GM12878 (cell line): ENCODE measurements at regions not wholly inside any gene's neighbourhood (a gene's known extent, or its start where the extent isn't known, plus 50 kb on each side); places are given as distances from the start of the nearest gene placed in this dataset.

Experiments used
- ATAC-seq: fragments of 200-7000 bp; cut with Tn5 transposase; 3 replicates; pipeline ENCODE4 v1.9.1; 2020; ENCODE audit warnings: mild to moderate bottlenecking, moderate library complexity
- BruUV-seq: library from RNA; stranded (reverse); fragments of 400-500 nt; replicated peaks from 2 replicates; lab custom pipeline; 2021; lab: Mats Ljungman, UMichigan
- CTCF ChIA-PET: fragments of 300-600 bp; sonication (Branson Sonifier 250); formaldehyde crosslinking; extraction: SDS; loops from one replicate; lab custom pipeline; 2021; ENCODE audit warnings: inconsistent platforms; lab: Yijun Ruan, JAX
- POLR2A ChIA-PET: fragments of 350-600 bp; formaldehyde crosslinking; extraction: SDS; loops from one replicate; lab custom pipeline; 2021; ENCODE audit warnings: inconsistent platforms; lab: Charles Lee
- RAD21 ChIA-PET: fragments of 300-600 bp; sonication (Branson Sonifier 250); formaldehyde crosslinking; loops from one replicate; lab custom pipeline; 2023; ENCODE audit warnings: antibody characterized with exemption; ENCODE audit not compliant: unreplicated experiment; lab: Charles Lee
- SMC1A ChIA-PET: fragments of 300-600 bp; sonication (Branson Sonifier 250); formaldehyde crosslinking; loops from one replicate; lab custom pipeline; 2023; ENCODE audit not compliant: unreplicated experiment, uncharacterized antibody; lab: Charles Lee
- DNase-seq: peaks from one replicate; pipeline ENCODE4 v3.0.0-alpha.2; 2011; ENCODE audit warnings: low read depth, low spot score
- FAIRE-seq: peaks from 3 replicates; lab custom pipeline; 2011; peaks lifted over from hg19 to GRCh38; lab: Jason Lieb, UNC
- H2AFZ ChIP-seq: 2 replicates; pipeline ENCODE4 v1.6.0; 2011; ENCODE audit warnings: low read depth, low read length, control low read depth; ENCODE audit not compliant: control insufficient read depth
- H3K27ac ChIP-seq: 2 replicates; pipeline ENCODE4 v1.5.1; 2011; ENCODE audit warnings: control low read depth; ENCODE audit not compliant: control insufficient read depth, insufficient read depth
- H3K27me3 ChIP-seq, 2 experiments: replicated peaks in 1 of 2; 2 replicates each; pipeline versions ENCODE4 v1.6.0 to v1.6.1; 2011; ENCODE audit warnings: low read length in 1 of 2; ENCODE audit not compliant: control insufficient read depth in 2 of 2, insufficient read depth in 2 of 2
- H3K36me3 ChIP-seq, 2 experiments: 2 replicates each; pipeline ENCODE4 v1.5.1; 2011; ENCODE audit warnings: low read length in 1 of 2; ENCODE audit not compliant: control insufficient read depth in 2 of 2, insufficient read depth in 2 of 2
- H3K4me1 ChIP-seq: 2 replicates; pipeline ENCODE4 v1.6.1; 2011; ENCODE audit warnings: mild to moderate bottlenecking, low read length, moderate library complexity, mixed read lengths; ENCODE audit not compliant: control insufficient read depth, insufficient read depth
- H3K4me2 ChIP-seq: 2 replicates; pipeline ENCODE4 v1.6.0; 2011; ENCODE audit warnings: control low read depth; ENCODE audit not compliant: control insufficient read depth, insufficient read depth
- H3K4me3 ChIP-seq: fragments of 200-600 bp; sonication (generic); 2 replicates; pipeline ENCODE4 v1.5.1; 2016
- H3K79me2 ChIP-seq: 2 replicates; pipeline ENCODE4 v1.6.0; 2011; ENCODE audit warnings: low read length; ENCODE audit not compliant: control insufficient read depth, insufficient read depth
- H3K9ac ChIP-seq: 2 replicates; pipeline ENCODE4 v1.8.0; 2011; ENCODE audit warnings: low read length, control low read depth, mixed read lengths; ENCODE audit not compliant: control insufficient read depth, insufficient read depth
- H3K9me3 ChIP-seq: replicated peaks from 3 replicates; pipeline ENCODE4 v1.5.1; 2011; ENCODE audit warnings: mild to moderate bottlenecking, low read length; ENCODE audit not compliant: control insufficient read depth, insufficient read depth
- H4K20me1 ChIP-seq: 2 replicates; pipeline ENCODE4 v1.6.0; 2011; ENCODE audit not compliant: control insufficient read depth, insufficient read depth
- CEBPZ ChIP-seq: fragments of 150-350 bp; IDR thresholded peaks from 2 replicates; pipeline ENCODE4 v1.6.1; 2016; ENCODE audit warnings: low read depth, low read length
- CHD2 ChIP-seq: IDR thresholded peaks from 2 replicates; pipeline ENCODE4 v1.6.1; 2011; ENCODE audit warnings: low read depth, low read length, improper control_type of control experiment, borderline replicate concordance
- DPF2 ChIP-seq: fragments of 450-650 bp; IDR thresholded peaks from 2 replicates; pipeline ENCODE4 v1.6.1; 2017; ENCODE audit warnings: mild to moderate bottlenecking
- EED ChIP-seq: sonication (generic); IDR thresholded peaks from 2 replicates; pipeline ENCODE4 v1.6.1; 2016; ENCODE audit warnings: antibody characterized with exemption, low read depth
- EGR1 ChIP-seq, 2 experiments: IDR thresholded peaks; 1 replicate in 1 of 2; 2 replicates in 1 of 2; pipeline ENCODE4 v1.6.1; 2011 to 2012; ENCODE audit warnings: low read depth in 2 of 2, low read length in 2 of 2, borderline replicate concordance in 1 of 2, mild to moderate bottlenecking in 1 of 2, moderate library complexity in 1 of 2
- HSF1 ChIP-seq: fragments of 150-350 bp; IDR thresholded peaks from 2 replicates; pipeline ENCODE4 v1.6.1; 2014; ENCODE audit warnings: mild to moderate bottlenecking, low read depth, low read length
- IKZF1 ChIP-seq: fragments of 450-650 bp; conservative IDR thresholded peaks from 2 replicates; pipeline ENCODE4 v1.6.1; 2017; ENCODE audit warnings: antibody characterized with exemption, mild to moderate bottlenecking
- MEF2A ChIP-seq: IDR thresholded peaks from 2 replicates; pipeline ENCODE4 v1.6.1; 2011; ENCODE audit warnings: low read depth, mild to moderate bottlenecking, low read length, moderate library complexity; ENCODE audit not compliant: insufficient read depth
- MYB ChIP-seq: fragments of 150-350 bp; IDR thresholded peaks from 2 replicates; pipeline ENCODE4 v1.6.1; 2014; ENCODE audit warnings: mild to moderate bottlenecking, low read depth, low read length, borderline replicate concordance
- NFYA ChIP-seq: IDR thresholded peaks from 2 replicates; pipeline ENCODE4 v1.6.1; 2011; ENCODE audit warnings: low read depth, mild to moderate bottlenecking, low read length, improper control_type of control experiment, borderline replicate concordance
- PAX5 ChIP-seq: IDR thresholded peaks from 2 replicates; pipeline ENCODE4 v1.6.1; 2011; ENCODE audit warnings: low read depth, low read length, borderline replicate concordance
- PKNOX1 ChIP-seq: fragments of 450-650 bp; IDR thresholded peaks from 2 replicates; pipeline ENCODE4 v1.6.1; 2016; ENCODE audit warnings: mild to moderate bottlenecking
- POU2F2 ChIP-seq: IDR thresholded peaks from 3 replicates; pipeline ENCODE4 v1.6.1; 2011; ENCODE audit warnings: low read depth, mild to moderate bottlenecking, low read length, borderline replicate concordance
- RAD51 ChIP-seq: fragments of 450-650 bp; IDR thresholded peaks from 2 replicates; pipeline ENCODE4 v1.6.1; 2016; ENCODE audit warnings: moderate library complexity, mild to moderate bottlenecking, inconsistent platforms
- SMC3 ChIP-seq: IDR thresholded peaks from 2 replicates; pipeline ENCODE4 v1.6.1; 2011; ENCODE audit warnings: low read length, improper control_type of control experiment, borderline replicate concordance
- YBX1 ChIP-seq: fragments of 450-650 bp; IDR thresholded peaks from 2 replicates; pipeline ENCODE4 v1.6.1; 2016; ENCODE audit warnings: antibody characterized with exemption
- ZNF207 ChIP-seq: fragments of 450-650 bp; IDR thresholded peaks from 2 replicates; pipeline ENCODE4 v1.6.1; 2014; ENCODE audit warnings: antibody characterized with exemption, mild to moderate bottlenecking, borderline replicate concordance
- ZNF217 ChIP-seq: fragments of 450-650 bp; IDR thresholded peaks from 2 replicates; pipeline ENCODE4 v1.6.1; 2017; ENCODE audit warnings: antibody characterized with exemption, mild to moderate bottlenecking
- WGBS: methylation state at CpG from one replicate; pipeline ENCODE4 v1.1.6; 2016; ENCODE audit warnings: low lambda C conversion rate; ENCODE audit not compliant: insufficient replicate concordance, insufficient coverage; ENCODE audit errors: missing lambda C conversion rate; 5-methylcytosine and 5-hydroxymethylcytosine counted together
- in situ Hi-C: fragments of 300-500 bp; cut with MboI; formaldehyde crosslinking; loops from 9 replicates; pipeline ENCODE4 v1.14.3; 2018; ENCODE audit warnings: mixed read lengths
- intact Hi-C: fragments of 100-400 bp; cut with micrococcal nuclease; formaldehyde crosslinking; loops from one replicate; pipeline ENCODE4 v1.14.2; 2022; ENCODE audit not compliant: unreplicated experiment

GRCh38 chr11:130620548-130620947 is 172.1 kb downstream of the ADAMTS15 start:
- DNase-seq (no peak), ATAC-seq (no peak), FAIRE-seq (no peak)
- Histone ChIP-seq H3K9me3 (no peaks in the 10 kb centered on the region; the same call in 2 of the 3 replicates), H3K27ac (no peak overlapping the region), H2AFZ (no peak overlapping the region), H3K4me1 (no peaks in the 10 kb centered on the region), H3K9ac (no peak overlapping the region), H3K27me3 (peaks cover 1 to 3% of the 10 kb centered on the region in 2 experiments; a peak in 2 of 4 replicates), H3K36me3 (no peaks in the 10 kb centered on the region), H3K4me2 (no peak overlapping the region), H4K20me1 (no peaks in the 10 kb centered on the region), H3K4me3 (no peak overlapping the region), H3K79me2 (no peaks in the 10 kb centered on the region)
- no peak for TF ChIP-seq EGR1 (IDR thresholded peaks at IDR 0.05; ENCODE audit: borderline replicate concordance in 1 of 2, low read depth in 2 of 2, low read length in 2 of 2)
- TF ChIP-seq NFYA = no peak
- TF ChIP-seq RAD51 = no peak
- no peak for TF ChIP-seq SMC3
- TF ChIP-seq MYB = no peak
- no peak for TF ChIP-seq EED
- no peak for TF ChIP-seq IKZF1
- TF ChIP-seq CEBPZ = no peak
- no peak for TF ChIP-seq PKNOX1
- no peak for TF ChIP-seq MEF2A
- no peak for TF ChIP-seq CHD2
- no peak for TF ChIP-seq POU2F2
- TF ChIP-seq PAX5 = no peak
- no peak for TF ChIP-seq DPF2
- TF ChIP-seq ZNF207 = no peak
- no peak for TF ChIP-seq YBX1
- no peak for TF ChIP-seq ZNF217
- TF ChIP-seq HSF1 = no peak
- 58% methylated on average over 4 of the region's 4 CpGs for WGBS
- POLR2A ChIA-PET = no interaction called here
- SMC1A ChIA-PET = no interaction called here
- intact Hi-C loops (no loop called here), in situ Hi-C loops (no loop called here)
- CTCF ChIA-PET = interaction anchor here (0.5 kb wide), 1 partner anchor 1731 kb away, joined by 4 read pairs; no protein-coding TSS in a partner anchor
- no TSS peak for BruUV-seq
- RAD21 ChIA-PET = no interaction called here
